Esophagus muscularis mucosa (tissue), 3 donors: ENCODE measurements at regions not wholly inside any gene's neighbourhood (a gene's known extent, or its start where the extent isn't known, plus 50 kb on each side); places are given as distances from the start of the nearest gene placed in this dataset.

ENCODE experiments used
- POLR2A ChIP-seq: fragments of 450-650 bp; IDR thresholded peaks from one replicate; pipeline ENCODE4 v1.6.1; 2017; ENCODE audit warnings: antibody characterized with exemption, moderate library complexity, mild to moderate bottlenecking, low read depth
- POLR2AphosphoS5 ChIP-seq, 2 donors: sonication (generic); formaldehyde crosslinking; IDR thresholded peaks; one replicate each; pipeline ENCODE4 v1.6.1; 2017; ENCODE audit warnings: antibody characterized with exemption in 2 of 2
- TF ChIP-seq, protein P1 (sequence below), 3 experiments: fragments of 200-600 bp in 2 of 3; fragments of 450-650 bp in 1 of 3; sonication (generic) in 2 of 3; IDR thresholded peaks; one replicate each; pipeline ENCODE4 v1.5.1; 2017 to 2019; ENCODE audit warnings: antibody characterized with exemption in 3 of 3, mild to moderate bottlenecking in 2 of 3, moderate library complexity in 1 of 3

DNA sequence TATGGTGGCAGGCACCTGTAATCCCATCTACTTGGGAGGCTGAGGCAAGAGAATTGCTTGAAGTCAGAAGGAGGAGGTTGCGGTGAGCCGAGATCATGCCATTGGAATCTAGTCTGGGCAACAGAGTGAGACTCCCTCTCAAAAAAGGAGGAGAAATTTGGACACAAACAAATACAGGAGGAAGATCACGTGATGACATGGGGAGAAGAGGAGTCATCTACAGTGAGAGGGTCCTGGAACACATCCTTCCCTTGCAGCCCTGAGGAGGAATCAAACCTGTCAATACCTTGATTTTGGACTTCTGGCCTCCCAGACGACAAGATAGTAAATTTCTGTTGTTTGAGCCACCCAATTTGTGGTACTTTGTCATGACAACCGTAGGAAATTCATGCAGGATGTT lies 671.9 kb upstream of the EEF2KMT start:
- TF ChIP-seq, protein P1, sequence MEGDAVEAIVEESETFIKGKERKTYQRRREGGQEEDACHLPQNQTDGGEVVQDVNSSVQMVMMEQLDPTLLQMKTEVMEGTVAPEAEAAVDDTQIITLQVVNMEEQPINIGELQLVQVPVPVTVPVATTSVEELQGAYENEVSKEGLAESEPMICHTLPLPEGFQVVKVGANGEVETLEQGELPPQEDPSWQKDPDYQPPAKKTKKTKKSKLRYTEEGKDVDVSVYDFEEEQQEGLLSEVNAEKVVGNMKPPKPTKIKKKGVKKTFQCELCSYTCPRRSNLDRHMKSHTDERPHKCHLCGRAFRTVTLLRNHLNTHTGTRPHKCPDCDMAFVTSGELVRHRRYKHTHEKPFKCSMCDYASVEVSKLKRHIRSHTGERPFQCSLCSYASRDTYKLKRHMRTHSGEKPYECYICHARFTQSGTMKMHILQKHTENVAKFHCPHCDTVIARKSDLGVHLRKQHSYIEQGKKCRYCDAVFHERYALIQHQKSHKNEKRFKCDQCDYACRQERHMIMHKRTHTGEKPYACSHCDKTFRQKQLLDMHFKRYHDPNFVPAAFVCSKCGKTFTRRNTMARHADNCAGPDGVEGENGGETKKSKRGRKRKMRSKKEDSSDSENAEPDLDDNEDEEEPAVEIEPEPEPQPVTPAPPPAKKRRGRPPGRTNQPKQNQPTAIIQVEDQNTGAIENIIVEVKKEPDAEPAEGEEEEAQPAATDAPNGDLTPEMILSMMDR (IDR thresholded peaks at IDR 0.05), result no peak
- TF ChIP-seq POLR2A (no peak), POLR2AphosphoS5 (IDR thresholded peaks at IDR 0.05) (no peak)
